ENCODE measurements at regions not wholly inside any gene's neighbourhood (a gene's known extent, or its start where the extent isn't known, plus 50 kb on each side); places are given as distances from the start of the nearest gene placed in this dataset.

DNA sequence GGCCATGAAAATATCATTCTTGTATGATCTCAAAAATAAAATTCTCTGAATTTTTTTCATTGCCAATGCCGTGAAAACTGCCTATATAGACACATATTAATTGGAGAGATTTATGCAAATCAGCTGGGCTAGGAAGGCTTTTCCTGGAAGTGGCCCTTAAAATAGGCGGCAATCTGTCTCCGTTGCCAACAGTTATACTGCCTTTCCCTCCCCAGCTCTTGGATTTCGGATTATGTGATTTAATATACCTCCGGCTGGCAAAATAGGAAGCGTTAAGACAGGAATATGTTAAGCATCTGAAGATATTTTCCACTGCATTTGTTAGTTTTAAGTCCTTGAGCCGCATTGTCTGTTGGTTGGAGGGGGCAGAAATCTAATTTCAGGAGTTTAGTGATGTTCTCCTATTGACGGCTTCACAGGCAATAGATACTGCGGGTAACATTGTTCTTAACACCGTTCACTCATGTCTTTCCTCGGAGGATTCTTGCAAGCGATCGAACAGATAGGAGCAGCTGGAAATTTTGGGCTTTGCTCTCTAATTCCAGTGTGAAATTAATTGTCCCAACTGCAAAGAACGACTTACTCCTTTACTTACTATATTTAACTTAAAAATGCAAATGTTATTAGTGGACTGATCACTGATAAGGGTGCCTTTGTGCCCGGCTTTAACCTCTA, 113.3 kb downstream of the LINC00237 start:
- no peak for DNase-seq

- no peak for DNase-seq
Observed at GRCh38 chr20:20992277-20992676, 113.9 kb downstream of the LINC00237 start.

- DNase-seq, result no peak
Observed at GRCh38 chr20:20989081-20989480, 117.1 kb downstream of the LINC00237 start.

- no peak for DNase-seq
Observed at GRCh38 chr20:20979934-20980333, 126.2 kb downstream of the LINC00237 start.

DNA sequence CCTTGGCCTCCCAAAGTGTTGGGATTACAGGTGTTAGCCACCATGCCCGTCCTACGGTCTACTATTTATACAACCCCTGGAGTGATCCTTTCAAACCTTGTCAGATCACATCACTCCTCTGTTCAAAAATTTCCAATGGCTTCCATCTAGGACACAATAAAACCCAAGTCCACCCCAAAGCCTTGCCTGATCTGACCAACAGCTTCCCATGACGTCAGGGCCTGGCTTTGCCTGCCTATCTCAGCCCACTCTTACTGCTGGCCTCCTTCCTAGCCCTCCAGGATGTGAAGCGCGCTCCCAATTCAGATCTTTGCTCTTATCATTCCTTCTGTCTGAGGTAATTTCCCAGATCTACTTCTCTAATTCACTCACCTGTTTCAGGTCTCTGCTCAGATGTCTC, 128.4 kb downstream of the LINC00237 start:
- DNase-seq, result no peak

- DNase-seq, result no peak
Observed at GRCh38 chr20:20972490-20972889, 133.7 kb downstream of the LINC00237 start.

GRCh38 chr20:20971810-20972209, 134.3 kb downstream of the LINC00237 start:
- no peak for DNase-seq

DNA sequence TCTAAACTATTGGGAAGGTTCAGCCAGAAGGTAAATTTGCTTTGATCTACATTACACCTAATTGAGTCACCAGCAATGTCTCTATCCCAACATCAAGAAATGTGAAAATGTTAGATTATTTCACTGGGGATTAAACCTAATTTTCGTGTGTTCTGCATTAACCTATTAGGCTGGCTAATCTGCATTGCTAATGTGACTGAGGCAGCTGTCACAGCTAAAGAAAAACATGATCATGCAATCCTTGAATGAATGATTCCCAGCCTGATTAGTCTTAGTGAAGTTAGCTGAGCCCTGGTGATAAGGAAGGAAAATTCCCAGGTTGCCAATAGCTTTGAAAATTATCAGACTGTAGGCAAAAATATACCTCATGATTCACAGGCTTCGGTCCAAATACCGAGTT, 135.3 kb downstream of the LINC00237 start:
- no peak for DNase-seq

- no peak for DNase-seq
Observed at GRCh38 chr20:20969701-20970280, 136.4 kb downstream of the LINC00237 start.

DNA sequence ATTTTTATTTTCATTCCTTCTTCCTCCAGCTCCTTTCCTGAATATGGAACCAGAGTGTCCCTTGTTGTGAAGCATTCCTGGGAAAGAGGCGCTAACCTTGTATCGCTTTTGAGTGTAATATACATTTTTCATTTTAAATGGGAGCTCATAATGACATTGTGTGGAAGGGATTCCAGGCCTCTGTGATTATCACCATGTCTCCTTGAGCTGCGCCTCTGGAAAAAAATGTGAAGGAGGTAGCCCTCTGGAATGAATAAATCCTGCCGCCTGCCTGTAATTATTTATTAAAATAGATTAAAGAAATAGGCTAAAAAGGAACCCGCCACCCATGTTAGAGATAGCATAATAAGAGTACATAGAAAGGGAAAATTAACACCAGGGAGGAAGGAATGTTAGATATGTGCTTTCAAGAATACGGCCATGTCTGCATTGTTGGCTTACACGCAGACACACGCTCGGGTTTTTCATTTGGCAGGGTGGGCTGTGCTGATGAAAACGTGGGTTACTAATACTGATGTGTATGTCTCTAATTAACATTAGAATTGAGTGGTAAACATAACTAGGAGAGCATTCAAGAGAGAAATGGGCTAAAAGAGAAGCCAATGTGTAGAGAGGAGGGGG, 138.5 kb downstream of the LINC00237 start:
- no peak for DNase-seq

GRCh38 chr20:20966171-20966570, 140.0 kb downstream of the LINC00237 start:
- DNase-seq, result no peak

- DNase-seq, result no peak
Observed at GRCh38 chr20:20959031-20959755, 147.0 kb downstream of the LINC00237 start.

DNA sequence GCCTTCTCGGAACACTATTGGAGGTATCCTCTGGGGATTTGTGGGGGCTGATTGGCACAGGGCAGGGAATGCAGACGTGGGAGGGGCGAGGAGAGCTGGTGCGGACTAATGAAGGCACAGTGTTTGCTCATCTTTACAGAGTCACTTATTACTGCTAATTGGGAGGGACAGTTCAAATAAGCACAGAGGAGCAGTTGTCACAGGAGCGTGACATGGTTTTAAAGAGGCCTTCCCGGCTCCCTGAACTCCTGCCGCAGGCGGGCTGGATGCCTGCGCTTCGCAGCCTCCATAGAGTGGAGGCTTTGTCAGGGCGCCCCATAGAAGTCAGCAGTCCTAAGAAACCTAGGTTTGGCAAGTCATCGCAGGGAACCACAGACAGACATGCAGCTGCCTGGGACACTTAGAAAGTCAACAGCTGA, 149.6 kb downstream of the LINC00237 start:
- DNase-seq, result no peak

- DNase-seq, result no peak
Observed at GRCh38 chr20:20955892-20956291, 150.3 kb downstream of the LINC00237 start.

GRCh38 chr20:20953738-20954618, 152.2 kb downstream of the LINC00237 start:
- DNase-seq, result no peak

GRCh38 chr20:20950620-20951019, 155.5 kb downstream of the LINC00237 start:
- DNase-seq, result no peak

- no peak for DNase-seq
Observed at GRCh38 chr20:20946122-20946759, 159.9 kb downstream of the LINC00237 start.

GRCh38 chr20:20941468-20941889, 164.7 kb downstream of the LINC00237 start:
- DNase-seq, result no peak

DNA sequence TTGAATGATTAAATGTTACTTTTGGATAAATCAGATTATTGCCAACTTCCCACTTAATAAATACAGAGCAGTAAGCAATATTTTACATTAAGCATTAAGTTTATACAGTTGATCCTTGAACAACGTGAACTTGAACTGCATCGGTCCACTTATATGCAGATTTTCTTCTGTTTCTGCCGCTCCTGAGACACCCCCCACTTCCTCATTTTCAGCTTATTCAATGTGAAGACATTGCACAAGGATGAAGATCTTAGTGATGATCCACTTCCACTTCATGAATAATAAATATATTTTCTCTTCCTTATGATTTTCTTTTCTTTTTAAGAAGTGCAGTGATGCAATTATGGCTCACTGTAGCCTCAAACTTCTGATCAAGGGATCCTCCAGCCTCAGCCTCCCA, 167.2 kb downstream of the LINC00237 start:
- DNase-seq, result no peak

DNA sequence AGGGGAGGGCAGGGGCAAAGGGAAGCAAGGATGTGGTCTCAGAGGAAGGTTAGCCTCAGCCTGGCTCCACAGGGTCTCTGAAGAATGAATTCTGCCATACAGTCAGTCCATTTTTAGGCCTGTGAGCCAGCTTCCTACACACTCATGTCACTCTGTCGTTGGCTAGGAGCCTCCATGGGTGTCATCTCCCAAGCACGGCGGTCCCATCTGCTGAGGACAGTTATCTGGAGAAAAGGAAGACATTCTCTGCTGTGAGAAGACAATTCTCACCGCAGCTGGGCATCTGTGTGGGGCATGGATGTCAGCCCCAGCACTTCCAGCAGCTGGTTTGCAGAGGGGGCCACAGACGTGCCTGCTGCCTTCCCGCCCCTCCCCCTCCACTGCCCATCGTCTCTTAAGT, 167.6 kb downstream of the LINC00237 start:
- no peak for DNase-seq

GRCh38 chr20:20938131-20938530, 168.0 kb downstream of the LINC00237 start:
- no peak for DNase-seq

All from CD4-positive, alpha-beta T cell treated with Interleukin-1 beta for 1 hour (primary cell).